NCI-H526 treated with DMSO at 0.1 percent for 48 hours (cell line): ENCODE measurements at regions not wholly inside any gene's neighbourhood (a gene's known extent, or its start where the extent isn't known, plus 50 kb on each side); places are given as distances from the start of the nearest gene placed in this dataset.
"Not testable (repeated sequence)": the region's sequence is repeated elsewhere in the genome, so short reads cannot be mapped to it uniquely, and the experiment has no call there.

Experiments used
- DNase-seq: peaks from one replicate; lab custom pipeline; 2025; lab: John Stamatoyannopoulos, UW

DNA sequence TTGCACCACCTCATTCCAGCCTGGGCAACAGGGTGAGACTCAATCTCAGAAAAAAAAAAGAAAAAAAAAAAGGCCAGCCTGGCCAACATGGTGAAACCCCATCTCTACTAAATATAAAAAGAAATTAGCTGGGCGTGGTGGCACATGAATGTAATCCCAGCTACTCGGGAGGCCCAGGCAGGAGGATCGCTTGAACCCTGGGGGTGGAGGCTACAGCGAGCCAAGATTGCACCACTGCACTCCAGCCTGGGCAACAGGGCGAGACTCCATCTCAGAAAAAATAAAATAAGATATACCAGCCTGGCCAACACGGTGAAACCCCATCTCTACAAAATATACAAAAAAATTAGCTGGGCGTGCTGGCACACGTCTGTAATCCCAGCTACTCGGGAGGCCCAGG, 1602.3 kb downstream of the RPIA start:
- not testable (repeated sequence) for DNase-seq

DNA sequence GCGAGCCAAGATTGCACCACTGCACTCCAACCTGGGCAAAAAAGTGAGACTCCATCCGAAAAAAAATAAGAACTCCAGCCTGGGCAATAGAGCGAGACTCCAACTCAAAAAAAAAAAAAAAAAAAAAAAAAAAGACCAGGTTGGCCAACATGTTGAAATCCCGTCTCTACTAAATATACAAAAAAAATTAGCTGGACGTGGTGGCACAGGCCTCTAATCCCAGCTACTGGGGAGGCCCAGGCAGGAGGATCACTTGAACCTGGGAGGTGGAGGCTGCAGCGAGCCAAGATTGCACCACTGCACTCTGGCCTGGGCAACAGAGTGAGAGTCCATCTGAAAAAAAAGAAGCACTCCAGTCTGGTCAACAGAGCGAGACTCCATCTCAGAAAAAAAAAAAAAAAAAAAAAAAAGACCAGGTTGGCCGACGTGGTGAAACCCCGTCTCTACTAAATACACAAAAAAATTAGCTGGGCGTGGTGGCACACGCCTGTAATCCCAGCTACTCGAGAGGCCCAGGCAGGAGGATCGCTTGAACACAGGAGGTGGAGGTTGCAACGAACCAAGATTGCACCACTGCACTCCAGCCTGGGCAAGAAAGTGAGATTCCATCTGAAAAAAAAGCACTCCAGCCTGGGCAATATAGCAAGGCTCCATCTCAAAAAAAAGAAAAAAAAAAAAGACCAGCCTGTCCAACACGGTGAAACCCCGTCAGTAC, 1603.7 kb downstream of the RPIA start:
- DNase-seq: not testable (repeated sequence)

DNA sequence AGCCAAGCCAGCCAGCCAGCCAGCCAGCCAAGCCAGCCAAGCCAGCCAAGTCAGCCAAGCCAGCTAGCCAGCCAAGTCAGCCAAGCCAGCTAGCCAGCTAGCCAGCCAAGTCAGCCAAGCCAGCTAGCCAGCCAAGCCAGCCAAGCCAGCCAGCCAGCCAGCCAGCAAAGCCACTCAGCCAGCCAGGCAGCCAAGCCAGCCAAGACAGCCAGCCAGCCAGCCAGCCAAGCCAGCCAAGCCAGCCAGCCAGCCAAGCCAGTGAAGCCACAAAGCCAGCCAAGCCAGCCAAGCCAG, 1605.0 kb downstream of the RPIA start:
- DNase-seq: not testable (repeated sequence)

DNA sequence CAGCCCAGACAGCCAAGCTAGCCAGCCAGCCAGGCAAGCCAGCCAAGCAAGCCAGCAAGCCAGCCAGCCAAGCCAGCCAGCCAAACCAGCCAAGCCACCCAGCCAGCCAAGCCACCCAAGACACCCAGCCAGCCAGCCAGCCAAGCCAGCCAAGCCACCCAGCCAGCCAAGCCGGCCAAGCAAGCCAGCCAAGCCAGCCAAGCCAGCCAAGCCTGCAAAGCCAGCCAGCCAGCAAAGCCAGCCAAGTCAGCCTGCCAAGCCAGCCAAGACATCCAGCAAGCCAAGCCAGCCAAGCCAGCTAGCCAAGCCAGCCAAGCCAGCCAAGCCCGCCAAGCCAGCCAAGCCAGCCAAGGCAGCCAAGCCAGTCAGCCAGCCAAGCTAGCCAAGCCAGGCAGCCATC, 1606.2 kb downstream of the RPIA start:
- not testable (repeated sequence) for DNase-seq

DNA sequence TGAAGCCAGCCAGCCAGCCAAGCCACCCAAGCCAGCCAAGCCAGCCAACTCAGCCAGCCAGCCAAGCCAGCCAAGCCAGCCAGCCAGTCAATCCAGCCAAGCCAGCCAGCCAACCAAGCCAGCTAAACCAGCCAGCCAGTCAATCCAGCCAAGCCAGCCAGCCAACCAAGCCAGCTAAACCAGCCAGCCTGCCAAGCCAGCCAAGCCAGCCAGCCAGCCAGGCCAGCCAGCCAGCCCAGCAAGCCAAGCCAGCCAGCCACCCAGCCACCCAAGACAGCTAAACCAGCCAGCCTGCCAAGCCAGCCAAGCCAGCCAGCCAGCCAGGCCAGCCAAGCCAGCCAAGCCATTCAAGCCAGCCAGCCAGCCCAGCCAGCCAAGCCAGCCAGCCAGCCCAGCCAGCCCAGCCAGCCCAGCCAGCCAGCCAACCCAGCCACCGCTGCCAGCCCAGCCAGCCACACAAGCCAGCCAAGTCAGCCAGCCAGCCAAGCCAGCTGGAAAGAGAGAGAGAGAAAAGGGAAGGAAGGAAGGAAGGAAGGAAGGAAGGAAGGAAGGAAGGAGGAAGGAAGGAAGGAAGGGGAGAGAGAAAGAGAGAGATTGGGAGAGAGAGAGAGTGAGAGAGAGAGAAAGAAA, 1606.8 kb downstream of the RPIA start:
- DNase-seq: not testable (repeated sequence)

DNA sequence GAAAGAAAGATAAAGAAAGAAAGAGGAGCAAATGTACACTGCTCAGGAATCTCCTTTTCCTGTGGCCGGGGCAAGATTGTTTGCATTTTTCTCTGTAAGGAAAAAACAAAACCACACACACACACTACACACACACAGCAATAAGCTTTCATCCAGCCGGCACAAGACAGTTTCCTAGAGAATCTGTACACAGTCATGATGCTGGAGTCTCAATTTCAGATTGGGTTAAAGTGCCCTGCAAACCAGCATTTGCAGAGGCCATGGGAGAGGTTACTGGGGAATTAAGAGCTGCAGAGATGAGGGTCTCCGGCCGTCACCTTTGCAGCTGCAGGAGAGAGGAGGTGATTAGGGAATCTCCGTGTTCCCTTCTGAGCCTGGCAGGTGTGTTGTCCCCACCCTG, 1607.5 kb downstream of the RPIA start:
- DNase-seq: not testable (repeated sequence)

DNA sequence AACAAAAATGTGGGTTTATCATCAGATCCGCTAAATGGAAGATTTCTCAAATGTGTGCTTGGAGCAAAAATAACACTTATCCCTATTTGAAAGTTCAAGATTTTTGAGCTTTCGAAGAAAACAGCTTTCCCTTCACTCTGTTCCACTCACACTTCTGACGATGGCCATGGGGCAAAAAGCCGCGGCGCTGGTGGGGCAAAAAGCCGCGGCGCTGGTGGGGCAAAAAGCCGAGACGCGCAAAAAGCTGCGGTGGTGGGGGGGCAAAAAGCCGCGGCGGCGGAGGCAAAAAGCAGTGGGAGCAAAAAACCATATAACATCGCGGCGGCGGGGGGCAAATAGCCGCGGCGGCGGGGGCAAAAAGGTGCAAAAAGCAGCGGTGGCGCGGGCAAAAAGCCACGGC, 1631.5 kb downstream of the RPIA start:
- DNase-seq: not testable (repeated sequence)

DNA sequence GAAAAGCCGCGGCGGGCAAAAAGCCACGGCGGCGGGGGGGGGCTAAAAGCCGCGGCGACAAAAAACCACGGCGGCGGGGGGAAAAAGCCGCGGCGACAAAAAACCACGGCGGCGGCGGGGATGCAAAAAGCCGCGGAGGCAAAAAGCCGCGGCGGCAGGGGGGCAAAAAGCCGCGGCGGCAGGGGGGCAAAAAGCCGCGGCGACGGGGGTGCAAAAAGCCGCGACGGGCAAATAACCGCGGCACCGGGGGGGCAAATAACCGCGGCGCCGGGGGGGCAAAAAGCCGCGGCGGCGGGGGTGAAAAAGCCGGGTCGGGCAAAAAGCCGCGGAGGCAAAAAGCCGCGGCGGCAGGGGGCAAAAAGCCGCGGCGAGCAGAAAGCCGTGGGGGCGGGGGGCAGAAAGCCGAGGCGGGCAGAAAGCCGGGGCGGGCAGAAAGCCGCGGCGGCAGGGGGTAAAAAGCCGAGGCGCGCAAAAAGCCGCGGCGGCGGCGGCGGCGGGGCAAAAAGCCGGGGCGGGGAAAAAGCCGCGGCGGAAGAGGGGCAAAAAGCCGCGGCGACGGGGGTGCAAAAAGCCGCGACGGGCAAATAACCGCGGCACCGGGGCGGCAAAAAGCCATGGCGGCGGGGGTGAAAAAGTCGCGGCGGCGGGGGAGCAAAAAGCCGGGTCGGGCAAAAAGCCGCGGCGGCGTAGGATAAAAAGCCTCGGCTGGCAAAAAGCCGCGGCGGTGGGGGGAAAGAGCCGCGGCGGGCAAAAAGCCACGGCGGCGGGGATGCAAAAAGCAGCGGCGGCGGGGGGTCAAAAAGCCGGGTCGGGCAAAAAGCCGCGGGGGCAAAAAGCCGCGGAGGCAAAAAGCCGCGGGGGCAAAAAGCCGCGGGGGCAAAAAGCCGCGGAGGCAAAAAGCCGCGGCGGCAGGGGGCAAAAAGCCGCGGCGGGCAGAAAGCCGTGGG, 1632.4 kb downstream of the RPIA start:
- DNase-seq: not testable (repeated sequence)

DNA sequence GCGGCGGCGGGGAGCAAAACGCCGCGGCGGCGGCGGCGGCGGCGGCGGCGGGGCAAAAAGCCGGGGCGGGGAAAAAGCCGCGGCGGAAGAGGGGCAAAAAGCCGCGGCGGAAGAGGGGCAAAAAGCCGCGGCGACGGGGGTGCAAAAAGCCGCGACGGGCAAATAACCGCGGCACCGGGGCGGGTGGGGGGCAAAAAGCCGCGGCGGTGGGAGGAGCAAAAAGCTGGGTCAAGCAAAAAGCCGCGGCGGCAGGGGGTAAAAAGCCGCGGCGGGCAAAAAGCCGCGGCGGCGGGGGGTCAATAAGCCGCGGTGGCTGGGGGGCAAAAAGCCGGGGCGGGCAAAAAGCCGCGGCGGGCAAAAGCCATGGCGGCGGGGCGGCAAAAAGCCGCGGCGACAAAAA, 1633.2 kb downstream of the RPIA start:
- DNase-seq: not testable (repeated sequence)

DNA sequence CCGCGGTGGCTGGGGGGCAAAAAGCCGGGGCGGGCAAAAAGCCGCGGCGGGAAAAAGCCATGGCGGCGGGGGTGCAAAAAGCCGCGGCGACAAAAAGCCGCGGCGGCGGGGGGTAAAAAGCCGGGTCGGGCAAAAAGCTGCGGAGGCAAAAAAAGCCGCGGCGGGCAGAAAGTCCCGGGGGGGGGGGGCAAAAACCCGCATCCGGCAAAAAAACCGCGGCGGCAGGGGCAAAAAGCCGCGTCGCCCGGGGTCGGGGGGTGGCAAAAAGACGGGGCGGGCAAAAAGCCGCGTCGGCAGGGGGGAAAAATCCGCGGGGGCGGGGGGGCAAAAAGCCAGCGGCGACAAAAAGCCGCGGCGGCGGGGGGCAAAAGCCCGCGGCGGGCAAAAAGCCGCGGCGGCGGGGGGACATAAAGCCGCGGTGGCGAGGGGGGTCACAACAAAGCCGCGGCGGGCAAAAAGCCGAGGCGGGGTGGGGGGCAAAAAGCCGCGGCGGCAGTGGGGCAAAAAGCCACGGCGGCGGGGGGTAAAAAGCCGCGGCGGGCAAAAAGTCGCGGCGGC, 1634.4 kb downstream of the RPIA start:
- not testable (repeated sequence) for DNase-seq

DNA sequence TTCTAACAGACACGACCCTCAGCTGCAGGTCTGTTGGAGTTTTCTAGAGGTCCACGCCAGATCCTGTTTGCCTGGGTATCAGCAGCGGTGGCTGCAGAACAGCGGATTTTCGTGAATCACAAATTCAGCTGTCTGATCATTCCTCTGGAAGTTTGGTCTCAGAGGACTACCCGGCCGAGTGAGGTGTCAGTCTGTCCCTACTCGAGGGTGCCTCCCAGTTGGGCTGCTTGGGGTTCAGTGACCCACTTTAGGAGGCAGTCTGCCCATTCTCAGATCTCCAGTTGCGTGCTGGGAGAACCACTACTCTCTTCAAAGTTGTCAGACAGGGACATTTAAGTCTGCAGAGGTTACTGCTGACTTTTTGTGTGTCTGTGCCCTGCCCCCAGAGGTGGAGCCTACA, 1664.1 kb downstream of the RPIA start:
- DNase-seq: not testable (repeated sequence)

DNA sequence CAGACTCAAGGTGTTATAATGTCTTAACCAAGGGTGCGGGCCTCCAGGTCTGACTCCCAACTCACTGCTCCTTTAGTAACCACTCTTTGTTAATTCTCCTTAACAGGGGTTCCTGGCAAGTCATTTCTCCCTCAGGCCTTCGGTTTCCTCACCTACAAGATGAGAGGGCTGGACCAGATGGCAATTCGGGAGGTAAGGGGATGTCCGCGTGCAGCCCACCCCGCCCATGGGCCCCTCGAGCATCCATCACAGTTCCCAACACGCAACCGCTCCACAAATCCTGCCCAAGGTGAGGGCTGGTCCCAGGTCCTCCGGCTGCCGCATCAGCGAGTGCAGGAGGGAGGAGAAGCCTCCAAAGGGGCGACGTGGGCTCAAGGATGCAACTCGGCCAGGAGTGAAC, 1667.9 kb downstream of the RPIA start:
- not testable (repeated sequence) for DNase-seq

DNA sequence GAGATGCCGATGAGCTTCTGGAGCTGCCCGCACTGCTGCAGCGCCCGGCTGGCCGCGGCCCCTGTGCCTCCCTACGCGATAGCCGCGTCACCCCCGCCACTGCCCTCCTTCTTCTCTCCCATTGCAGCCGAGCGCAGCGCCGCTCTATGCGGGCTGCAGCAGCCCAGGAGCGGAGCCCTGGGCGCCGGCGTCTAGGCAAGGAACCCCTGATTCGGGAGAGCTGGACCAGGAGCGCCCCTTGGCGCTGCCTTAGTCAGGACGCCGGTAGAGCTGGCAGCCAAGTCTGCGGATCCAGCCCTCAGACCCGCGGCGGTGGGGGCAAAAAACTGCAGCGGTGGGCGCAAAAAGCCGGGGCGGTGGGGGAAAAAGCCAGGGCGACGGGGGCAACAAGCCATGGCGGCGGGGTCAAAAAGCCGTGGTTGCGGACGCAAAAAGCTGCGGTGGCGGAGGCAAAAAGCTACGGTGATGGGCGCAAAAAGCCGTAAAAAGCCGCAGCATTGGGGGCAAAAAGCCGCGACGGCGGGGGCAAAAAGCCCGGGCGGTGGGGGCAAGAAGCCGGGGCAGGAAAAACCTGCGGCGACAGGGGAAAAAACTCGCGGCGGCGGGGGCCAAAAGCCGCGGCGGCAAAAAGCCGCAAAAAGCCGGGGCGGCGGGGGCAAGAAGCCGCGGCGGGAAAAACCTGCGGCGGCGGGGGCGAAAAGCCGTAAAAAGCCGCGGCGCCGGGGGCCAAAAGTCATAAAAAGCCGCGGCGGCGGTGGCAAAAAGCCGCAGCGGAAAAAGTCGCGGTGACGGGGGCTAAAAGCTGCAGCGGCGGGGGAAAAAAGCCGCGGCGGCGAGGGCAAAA, 1668.6 kb downstream of the RPIA start:
- DNase-seq: not testable (repeated sequence)

DNA sequence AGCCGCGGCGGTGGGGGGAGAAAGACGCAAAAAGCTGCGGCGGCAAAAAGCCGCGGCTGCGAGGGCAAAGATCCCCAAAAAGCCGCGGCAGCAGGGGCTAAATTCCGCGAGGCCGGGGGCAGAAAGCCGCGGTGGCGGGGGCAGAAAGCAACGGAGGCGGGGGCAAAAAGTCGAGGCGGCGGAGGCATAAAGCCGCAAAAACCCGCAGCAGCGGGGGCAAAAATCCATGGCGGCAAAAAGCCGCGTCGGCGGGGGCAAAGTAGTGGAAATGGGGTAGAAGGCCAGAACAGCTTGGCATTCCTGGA, 1669.2 kb downstream of the RPIA start:
- not testable (repeated sequence) for DNase-seq
